GM12891 (cell line): ENCODE measurements at regions not wholly inside any gene's neighbourhood (a gene's known extent, or its start where the extent isn't known, plus 50 kb on each side); places are given as distances from the start of the nearest gene placed in this dataset.

ENCODE experiments used
- POLR2A ChIP-seq: IDR thresholded peaks from 2 replicates; pipeline ENCODE4 v1.6.1; 2011; ENCODE audit warnings: low read depth, low read length, control low read depth
- POLR2AphosphoS5 ChIP-seq: IDR thresholded peaks from 2 replicates; pipeline ENCODE4 v1.6.1; 2011; ENCODE audit warnings: low read depth, low read length, control low read depth
- SPI1 ChIP-seq: IDR thresholded peaks from 2 replicates; pipeline ENCODE4 v1.6.1; 2011; ENCODE audit warnings: low read depth, low read length, control low read depth

DNA sequence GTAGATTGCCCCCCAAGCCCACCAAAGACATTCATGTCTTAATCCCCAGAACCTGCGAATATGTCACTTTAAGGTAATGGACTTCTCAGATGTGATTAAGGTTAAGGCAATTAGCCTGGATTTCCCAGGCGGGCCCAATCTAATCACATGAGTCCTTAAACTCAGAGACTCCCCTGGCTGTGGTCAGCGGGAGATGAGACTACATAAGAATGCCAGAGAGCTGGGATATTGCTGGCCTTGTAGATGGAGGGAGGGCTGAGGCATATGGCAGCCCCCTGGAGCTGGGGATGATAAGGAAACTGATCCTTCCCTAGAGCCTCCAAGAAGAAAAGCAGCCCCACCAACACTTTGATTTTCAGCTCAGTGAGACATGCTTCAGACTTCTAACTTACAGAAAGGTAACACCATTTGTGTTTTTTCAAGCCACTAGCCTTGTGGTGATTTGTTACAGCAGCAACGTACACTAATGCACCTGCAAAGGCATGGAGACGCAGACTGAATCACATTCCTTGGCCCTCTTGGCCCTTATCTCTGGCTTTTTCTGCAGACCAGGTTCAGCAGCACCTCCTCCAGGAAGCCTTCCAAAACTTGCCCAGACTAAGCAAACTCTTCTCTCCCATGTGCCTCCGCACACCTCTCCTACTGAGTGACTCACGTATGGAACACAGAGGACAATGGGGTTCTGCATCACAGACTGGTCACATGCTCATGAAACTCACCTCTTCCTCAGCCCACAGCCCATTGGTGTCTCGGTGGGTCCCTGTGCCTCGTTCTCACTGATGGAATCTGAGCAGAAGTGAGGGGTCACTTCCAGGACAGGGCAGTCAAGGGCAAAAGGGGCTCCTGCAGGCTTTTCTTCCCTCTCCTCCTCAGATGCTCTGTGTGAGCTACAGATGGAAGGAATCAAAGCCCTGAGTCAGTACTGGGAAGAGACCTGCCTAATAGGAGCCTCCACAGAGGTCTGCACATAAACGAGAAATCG is 86.3 kb upstream of the HMGXB4 start:
- no peak for TF ChIP-seq POLR2AphosphoS5
- TF ChIP-seq POLR2A = no peak
- no peak for TF ChIP-seq SPI1
